BLaER1 (cell line): ENCODE measurements at regions not wholly inside any gene's neighbourhood (a gene's known extent, or its start where the extent isn't known, plus 50 kb on each side); places are given as distances from the start of the nearest gene placed in this dataset.

Source experiments
- H3K27ac ChIP-seq: shearing (Covaris generic); formaldehyde crosslinking; 2 replicates; pipeline ENCODE4 v1.8.1; 2022
- H3K27me3 ChIP-seq: shearing (Covaris generic); formaldehyde crosslinking; 2 replicates; pipeline ENCODE4 v1.8.1; 2022
- H3K36me3 ChIP-seq: shearing (Covaris generic); formaldehyde crosslinking; 2 replicates; pipeline ENCODE4 v1.8.1; 2022
- H3K4me1 ChIP-seq: shearing (Covaris generic); formaldehyde crosslinking; 2 replicates; pipeline ENCODE4 v1.8.1; 2022
- H3K4me2 ChIP-seq: shearing (Covaris generic); formaldehyde crosslinking; 2 replicates; pipeline ENCODE4 v1.8.1; 2022
- H3K4me3 ChIP-seq: shearing (Covaris generic); formaldehyde crosslinking; 2 replicates; pipeline ENCODE4 v1.8.1; 2022
- H3K9ac ChIP-seq: shearing (Covaris generic); formaldehyde crosslinking; 2 replicates; pipeline ENCODE4 v1.8.1; 2022
- H3K9me3 ChIP-seq: shearing (Covaris generic); formaldehyde crosslinking; 2 replicates; pipeline ENCODE4 v1.8.1; 2022
- H4K20me1 ChIP-seq: shearing (Covaris generic); formaldehyde crosslinking; 2 replicates; pipeline ENCODE4 v1.8.1; 2022
- Cebpa-rat ChIP-seq: shearing (Covaris generic); IDR thresholded peaks from 2 replicates; pipeline ENCODE4 v1.8.1; 2022

DNA sequence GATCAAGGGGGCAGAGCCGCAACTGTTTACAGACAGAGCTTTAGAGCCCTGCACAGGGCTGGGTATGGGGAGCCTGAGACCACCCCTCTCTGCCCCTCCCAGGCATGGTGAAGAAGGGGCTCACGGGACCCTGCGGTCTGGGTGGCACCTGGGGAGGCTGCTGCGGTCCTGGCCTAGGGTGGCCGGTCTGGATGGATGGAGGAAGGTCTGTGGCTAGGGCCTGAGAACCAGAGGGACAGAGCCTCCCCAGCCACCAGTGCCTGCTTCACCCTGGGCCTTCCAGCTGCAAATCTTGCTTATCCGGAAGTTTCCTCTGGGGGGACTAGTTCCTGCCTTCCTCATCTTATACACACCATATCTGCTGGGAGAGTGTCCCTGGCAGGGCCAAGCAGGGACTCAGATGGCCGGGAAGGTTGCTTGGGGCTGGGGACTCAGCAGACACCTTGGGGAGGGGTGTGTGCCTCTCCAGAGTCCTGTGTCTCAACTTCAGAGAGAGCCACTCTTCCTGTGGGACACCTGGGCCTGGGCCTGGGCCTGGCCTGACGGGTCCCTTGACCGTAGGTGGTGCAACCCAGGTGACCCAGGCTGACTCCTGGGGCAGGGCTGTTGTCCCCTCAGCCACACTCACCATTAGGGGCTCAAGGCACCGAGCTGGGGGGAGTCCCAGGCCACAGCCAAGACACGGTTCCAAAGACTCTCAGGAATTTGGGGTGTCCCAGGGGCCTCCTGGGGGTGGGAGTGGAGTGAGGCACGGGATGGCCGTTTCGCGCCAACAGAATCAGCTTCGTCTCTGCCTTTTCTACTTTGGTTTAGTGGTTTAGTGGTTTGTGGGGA, 52.0 kb upstream of the ACTRT2 start:
- H3K4me1 ChIP-seq, result peaks cover 36% of the 10 kb centered on the region
- H3K4me2 ChIP-seq, result peak overlapping the region; percentile 63
- H3K9me3 ChIP-seq, result no peaks in the 10 kb centered on the region
- peaks cover 46% of the 10 kb centered on the region for H4K20me1 ChIP-seq
- H3K27me3 ChIP-seq, result peaks cover 51% of the 10 kb centered on the region
- no peak overlapping the region for H3K27ac ChIP-seq
- H3K4me3 ChIP-seq, result no peak overlapping the region
- TF ChIP-seq Cebpa-rat, result no peak
- H3K36me3 ChIP-seq, result no peaks in the 10 kb centered on the region
- no peak overlapping the region for H3K9ac ChIP-seq

DNA sequence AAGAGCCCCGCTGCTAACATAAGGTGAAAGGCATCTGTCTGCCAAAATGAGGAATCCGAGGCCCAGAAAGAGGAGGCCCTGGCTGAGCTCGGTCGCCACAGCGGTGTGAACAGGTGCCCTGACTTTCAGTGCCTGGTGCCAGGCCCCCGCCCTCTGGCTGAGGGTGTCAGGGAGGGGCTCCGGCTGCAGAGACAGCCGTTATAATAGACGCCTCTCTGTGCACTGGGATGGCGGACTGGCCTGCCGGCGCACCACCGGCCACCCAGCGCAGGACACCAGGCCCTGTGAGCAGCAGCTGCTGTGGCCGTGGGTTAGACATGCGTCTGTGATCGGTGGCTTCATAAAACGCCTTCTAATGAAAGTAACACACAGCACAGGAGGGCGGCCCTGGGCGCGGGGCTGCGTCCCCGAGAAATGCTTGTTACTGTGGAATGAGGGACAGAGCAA, 51.4 kb upstream of the ACTRT2 start:
- Histone ChIP-seq H3K9ac (no peak overlapping the region), H3K9me3 (no peaks in the 10 kb centered on the region), H3K27me3 (peaks cover 57% of the 10 kb centered on the region), H4K20me1 (peaks cover 50% of the 10 kb centered on the region), H3K4me2 (peak overlapping the region; percentile 63), H3K4me1 (peaks cover 37% of the 10 kb centered on the region), H3K4me3 (no peak overlapping the region), H3K27ac (no peak overlapping the region), H3K36me3 (no peaks in the 10 kb centered on the region)
- no peak for TF ChIP-seq Cebpa-rat

DNA sequence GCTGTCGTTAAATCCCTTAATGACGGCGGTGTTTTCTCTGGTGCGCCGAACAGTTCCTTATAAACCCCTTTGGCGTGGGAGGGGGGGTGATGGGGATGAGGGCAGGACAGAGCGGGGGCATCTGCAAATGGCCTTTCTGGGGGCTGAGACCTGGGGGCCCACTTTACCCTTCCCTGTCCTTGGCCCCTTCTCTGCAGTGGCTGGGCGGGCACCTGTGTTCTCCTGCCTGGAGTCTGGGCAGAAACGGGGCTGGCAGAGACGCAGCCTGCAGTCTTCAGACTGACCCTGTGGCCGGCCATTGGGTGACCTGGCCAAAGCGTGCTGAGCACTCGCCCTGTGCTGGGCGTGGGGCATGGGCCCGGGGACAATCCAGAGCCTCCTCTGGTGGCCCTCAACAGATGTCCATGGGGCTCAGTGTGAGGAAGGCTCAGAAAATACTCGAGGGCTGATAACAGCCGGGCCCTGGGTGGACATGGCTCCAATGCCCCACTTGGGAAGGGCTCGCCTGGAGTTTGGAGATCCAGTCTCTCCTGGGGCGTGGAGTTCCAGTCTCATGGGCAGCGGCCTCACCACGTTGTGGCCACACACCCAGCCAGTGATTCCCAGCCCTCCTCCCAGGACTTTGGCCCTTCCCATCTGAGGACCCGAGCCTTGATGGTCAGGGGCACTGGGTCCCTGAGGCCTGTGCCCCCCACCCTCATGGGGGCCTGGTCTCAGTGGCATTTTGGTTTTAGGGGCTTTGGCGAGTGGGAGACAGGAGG, 50.8 kb upstream of the ACTRT2 start:
- peaks cover 58% of the 10 kb centered on the region for H3K27me3 ChIP-seq
- no peak overlapping the region for H3K27ac ChIP-seq
- peaks cover 50% of the 10 kb centered on the region for H4K20me1 ChIP-seq
- no peaks in the 10 kb centered on the region for H3K36me3 ChIP-seq
- no peaks in the 10 kb centered on the region for H3K9me3 ChIP-seq
- no peak overlapping the region for H3K4me3 ChIP-seq
- no peak overlapping the region for H3K9ac ChIP-seq
- no peak for TF ChIP-seq Cebpa-rat
- H3K4me1 ChIP-seq, result peaks cover 37% of the 10 kb centered on the region
- peak overlapping the region; percentile 63 for H3K4me2 ChIP-seq

DNA sequence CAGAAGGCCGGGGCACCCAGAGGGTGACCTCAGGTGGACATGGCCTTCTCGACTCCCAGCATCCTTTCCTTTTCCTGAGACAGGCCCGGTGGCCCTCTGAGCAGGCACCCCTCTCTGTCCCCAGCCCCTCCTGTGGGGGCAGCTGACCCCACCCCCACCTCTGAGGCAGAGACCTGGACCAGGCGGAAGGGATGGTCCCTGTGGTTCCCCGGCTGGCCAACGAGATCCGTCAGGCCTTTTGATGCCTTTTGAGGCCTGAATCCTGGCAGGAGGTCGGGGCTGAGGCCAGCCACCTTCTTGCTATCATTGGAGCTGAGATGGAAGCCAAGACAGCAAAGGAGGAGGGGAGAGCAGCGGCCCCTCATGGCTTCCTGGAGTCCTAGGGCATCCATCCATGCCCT, 50.2 kb upstream of the ACTRT2 start:
- Histone ChIP-seq H3K9ac (no peak overlapping the region), H3K36me3 (no peaks in the 10 kb centered on the region), H3K4me1 (peaks cover 37% of the 10 kb centered on the region), H3K4me3 (no peak overlapping the region), H3K27ac (no peak overlapping the region), H3K9me3 (no peaks in the 10 kb centered on the region), H3K27me3 (peaks cover 58% of the 10 kb centered on the region), H3K4me2 (no peak overlapping the region), H4K20me1 (peaks cover 50% of the 10 kb centered on the region)
- TF ChIP-seq Cebpa-rat, result no peak
